Inferior parietal cortex (tissue), 1 donor: ENCODE measurements at regions not wholly inside any gene's neighbourhood (a gene's known extent, or its start where the extent isn't known, plus 50 kb on each side); places are given as distances from the start of the nearest gene placed in this dataset.
A peak's percentile ranks its signal among the peaks of the same experiment; 100 is the strongest.

Experiments
- DNase-seq: peaks from one replicate; pipeline ENCODE4 v3.0.0-alpha.2; 2016; ENCODE audit errors: extremely low spot score

DNA sequence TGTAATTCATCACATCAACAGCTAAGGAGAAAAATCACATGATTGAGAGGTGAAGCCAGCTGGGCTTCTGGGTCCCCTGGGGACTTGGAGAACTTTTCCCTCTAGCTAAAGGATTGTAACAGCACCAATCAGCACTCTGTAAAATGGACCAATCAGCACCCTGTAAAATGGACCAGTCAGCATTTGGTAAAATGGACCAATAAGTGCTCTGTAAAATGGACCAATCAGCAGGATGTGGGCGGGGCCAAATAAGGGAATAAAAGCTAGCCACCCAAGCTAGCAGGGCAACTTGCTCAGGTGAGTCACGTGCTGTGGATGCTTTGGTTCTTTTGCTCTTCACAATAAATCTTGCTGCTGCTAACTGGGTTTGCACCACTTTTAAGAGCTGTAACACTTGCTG, 1248.3 kb downstream of the PCDH18 start:
- no peak for DNase-seq

DNA sequence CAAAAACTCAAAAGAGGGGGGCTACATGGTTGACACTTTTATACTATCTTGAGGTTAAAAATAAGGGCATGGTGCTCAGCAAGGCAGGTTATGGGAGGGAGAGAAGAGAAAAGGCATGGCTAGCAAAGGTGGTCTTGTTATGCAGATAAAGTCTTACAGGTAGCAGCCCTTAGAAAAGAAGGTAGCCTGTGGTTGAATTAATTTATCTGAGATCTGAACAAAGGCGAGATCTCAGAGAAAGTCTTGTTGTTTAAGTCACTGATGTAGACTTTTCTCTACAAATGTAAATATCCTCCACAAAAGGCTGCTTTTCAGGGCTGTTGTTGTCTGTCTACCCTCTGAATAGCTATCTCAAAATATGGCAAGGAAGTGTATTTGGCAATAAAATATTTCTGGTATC, 1250.4 kb downstream of the PCDH18 start:
- no peak for DNase-seq

GRCh38 chr4:136281307-136281706, 1251.0 kb downstream of the PCDH18 start:
- no peak for DNase-seq

GRCh38 chr4:136277741-136278140, 1254.6 kb downstream of the PCDH18 start:
- DNase-seq: no peak

DNA sequence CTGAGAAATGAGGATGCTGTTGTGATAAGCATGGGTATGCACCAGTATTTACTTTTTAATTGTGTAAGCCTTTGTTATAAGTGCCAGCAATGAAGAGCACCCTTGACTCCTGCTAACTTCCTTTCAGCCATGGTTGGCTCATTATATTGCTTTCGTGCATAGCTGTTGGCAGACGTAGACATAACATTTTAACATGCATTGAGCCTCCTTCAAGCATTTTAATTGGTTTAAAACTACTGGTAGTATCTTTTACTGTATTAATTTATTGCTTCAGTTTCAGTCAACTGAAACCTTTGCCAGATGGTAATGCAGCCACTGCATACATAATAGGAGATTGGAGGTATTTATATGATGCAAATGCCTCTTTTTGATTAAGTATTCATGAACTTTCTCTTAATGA, 1285.4 kb downstream of the PCDH18 start:
- DNase-seq: no peak

- no peak for DNase-seq
Observed at GRCh38 chr4:136241221-136241986, 1290.9 kb downstream of the PCDH18 start.

DNA sequence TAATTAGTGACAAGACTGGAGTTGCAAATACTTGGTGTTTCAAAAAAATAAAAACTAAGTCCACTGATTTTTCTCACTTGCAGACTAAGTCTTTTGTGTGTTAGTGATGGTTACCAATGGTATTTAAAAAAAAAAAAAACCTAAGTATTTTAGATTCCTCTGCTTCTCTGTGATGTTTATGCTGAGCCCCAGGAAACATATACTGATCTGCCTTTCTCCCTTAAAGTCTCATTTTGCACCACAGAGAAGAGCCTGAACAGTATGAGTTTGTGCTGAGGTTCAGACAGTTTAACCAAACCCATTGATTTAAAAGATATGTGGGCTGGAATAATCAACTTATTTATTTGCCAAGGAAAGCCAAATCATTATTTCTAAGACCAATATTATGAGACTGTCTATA, 1305.0 kb downstream of the PCDH18 start:
- DNase-seq: no peak

- no peak for DNase-seq
Observed at GRCh38 chr4:136219592-136220125, 1312.6 kb downstream of the PCDH18 start.

DNA sequence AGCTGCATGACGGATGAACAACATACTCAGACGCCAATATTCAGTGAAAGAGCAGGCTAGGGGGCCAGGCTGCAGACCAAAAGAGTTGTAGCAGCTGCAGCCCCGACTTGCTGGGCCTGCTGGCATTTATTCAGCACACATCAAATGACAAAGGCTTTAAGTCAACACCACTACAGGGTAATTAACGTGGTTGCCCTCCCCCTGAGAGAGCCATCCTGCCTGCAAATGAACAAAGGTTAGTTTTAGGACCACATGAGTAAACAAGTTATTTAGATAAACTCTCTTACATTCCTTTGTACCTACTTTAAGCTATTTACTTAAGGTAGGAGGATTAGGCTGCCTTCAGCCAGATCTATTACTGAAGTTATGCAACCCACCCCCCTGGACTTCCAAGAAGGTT, 1329.1 kb downstream of the PCDH18 start:
- no peak for DNase-seq

- no peak for DNase-seq
Observed at GRCh38 chr4:136198358-136198757, 1333.9 kb downstream of the PCDH18 start.

GRCh38 chr4:136194962-136195361, 1337.3 kb downstream of the PCDH18 start:
- DNase-seq: no peak

GRCh38 chr4:136186650-136187049, 1345.6 kb downstream of the PCDH18 start:
- DNase-seq: no peak

- DNase-seq: no peak
Observed at GRCh38 chr4:136183513-136183912, 1348.8 kb downstream of the PCDH18 start.

DNA sequence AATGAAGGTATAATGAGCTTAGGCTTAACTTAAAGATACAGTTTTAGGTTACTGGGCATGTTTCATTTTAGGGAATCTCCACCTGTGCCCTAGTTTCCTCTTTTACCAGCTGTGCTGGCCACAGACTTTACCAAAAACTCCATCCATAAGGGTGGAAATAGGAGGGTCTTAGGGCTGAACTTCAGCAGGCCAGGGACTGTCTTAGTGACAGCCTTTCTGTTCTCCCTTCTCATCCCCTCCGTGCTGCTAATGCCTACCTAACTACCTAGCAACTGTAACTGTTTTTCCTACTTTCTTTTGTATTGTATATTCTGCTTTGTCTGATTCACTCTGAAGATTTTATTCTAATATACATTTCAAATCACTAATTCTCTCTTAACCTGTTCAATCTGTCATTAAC, 1375.3 kb downstream of the PCDH18 start:
- DNase-seq: no peak

GRCh38 chr4:136150046-136150445, 1382.2 kb downstream of the PCDH18 start:
- DNase-seq: no peak

GRCh38 chr4:136136601-136137000, 1395.7 kb downstream of the PCDH18 start:
- DNase-seq: no peak

DNA sequence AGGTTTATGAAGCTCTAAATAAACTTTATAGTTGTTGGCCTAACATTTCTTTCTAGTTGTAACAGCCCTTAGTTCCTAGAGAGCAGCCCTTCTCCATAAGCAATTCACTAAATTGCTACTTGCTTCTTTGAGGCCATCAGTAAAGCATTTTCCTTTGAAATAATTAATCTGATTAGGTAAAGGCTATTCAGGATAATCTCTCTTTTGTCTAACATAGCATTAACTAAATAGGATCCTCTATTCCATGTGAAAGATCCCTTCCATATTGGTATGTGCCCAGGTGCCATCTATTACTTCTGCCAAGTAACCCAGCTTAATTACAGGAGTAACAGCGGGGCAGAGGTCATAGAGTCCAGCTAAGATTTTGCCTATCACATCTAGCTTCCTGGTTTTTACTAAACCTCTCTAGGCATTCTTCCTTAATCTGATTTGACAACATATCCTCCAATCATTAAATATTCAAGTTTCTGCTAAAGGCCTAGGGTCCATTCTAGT, 1408.0 kb downstream of the PCDH18 start:
- DNase-seq: no peak

DNA sequence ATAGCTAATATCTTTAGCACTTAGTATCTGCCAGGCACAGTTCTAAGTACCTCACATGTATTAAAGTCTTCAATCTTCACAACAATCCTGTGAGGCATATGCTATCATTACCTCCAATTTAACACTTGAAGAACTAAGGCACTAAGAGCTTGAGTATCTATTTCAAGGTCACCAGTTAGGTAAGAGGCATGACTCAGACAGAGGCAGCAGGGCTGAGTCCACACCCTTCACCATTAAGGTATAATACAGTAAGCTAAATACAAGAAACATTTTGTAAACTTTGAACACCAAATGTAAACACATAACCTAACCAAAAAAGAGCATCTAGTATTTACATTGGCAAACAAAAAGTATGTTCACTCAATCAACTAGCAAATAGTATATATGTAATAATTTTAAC, 1410.9 kb downstream of the PCDH18 start:
- DNase-seq: no peak

DNA sequence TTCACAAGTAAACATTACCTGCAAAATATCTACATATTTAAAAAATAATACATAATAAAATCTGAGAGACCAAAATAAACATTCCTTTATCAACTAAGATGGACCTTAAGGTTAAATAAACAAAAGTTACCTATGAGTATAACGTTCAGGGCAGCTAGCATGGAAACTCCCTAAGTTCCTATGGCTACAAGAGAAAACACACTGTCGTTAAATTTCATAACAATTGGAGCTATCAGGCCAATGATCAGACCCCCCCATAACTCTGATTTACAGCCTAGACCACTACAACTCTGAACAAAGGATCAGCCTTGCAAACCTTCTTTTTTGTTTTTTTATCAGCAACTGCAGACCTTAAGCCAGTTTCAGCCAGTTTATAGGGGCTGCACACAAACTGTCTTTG, 1418.4 kb downstream of the PCDH18 start:
- no peak for DNase-seq

GRCh38 chr4:136112116-136112515, 1420.2 kb downstream of the PCDH18 start:
- DNase-seq: no peak

DNA sequence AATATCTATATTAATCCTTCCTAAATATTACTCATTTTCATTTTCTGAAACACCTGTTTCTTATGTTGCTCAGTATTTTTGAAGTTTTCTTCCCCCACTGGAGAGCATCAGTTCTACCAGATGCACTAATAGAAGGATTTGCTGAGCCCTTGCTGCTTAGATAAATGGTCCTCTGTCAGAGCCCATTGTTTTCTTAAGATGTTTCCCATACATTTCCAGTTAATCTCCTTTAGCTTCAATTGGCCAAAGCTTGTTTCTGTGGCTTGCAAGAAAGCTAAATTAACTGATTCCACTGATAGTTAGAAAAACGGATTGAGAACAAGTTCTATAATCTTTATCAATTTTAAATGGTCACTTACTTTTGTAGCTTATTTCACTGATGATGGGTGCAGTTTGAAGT, 1425.5 kb downstream of the PCDH18 start:
- no peak for DNase-seq

- DNase-seq: peak; percentile 8
Observed at GRCh38 chr4:136103616-136104015, 1428.7 kb downstream of the PCDH18 start.

GRCh38 chr4:136097676-136098075, 1434.6 kb downstream of the PCDH18 start:
- DNase-seq: no peak
